Endothelial cell of umbilical vein (primary cell): ENCODE measurements at regions not wholly inside any gene's neighbourhood (a gene's known extent, or its start where the extent isn't known, plus 50 kb on each side); places are given as distances from the start of the nearest gene placed in this dataset.

Experiments used
- EZH2 ChIP-seq: IDR thresholded peaks from 2 replicates; pipeline ENCODE4 v1.6.1; 2012; ENCODE audit warnings: borderline replicate concordance, low read depth, mild to moderate bottlenecking, moderate library complexity, low read length, inconsistent platforms; ENCODE audit not compliant: severe bottlenecking
- FOS ChIP-seq: IDR thresholded peaks from 2 replicates; pipeline ENCODE4 v1.6.1; 2011; ENCODE audit warnings: mild to moderate bottlenecking, low read length, moderate library complexity, borderline replicate concordance; ENCODE audit not compliant: insufficient read depth
- GATA2 ChIP-seq: IDR thresholded peaks from 2 replicates; pipeline ENCODE4 v1.7.0; 2011; ENCODE audit warnings: low read depth, mild to moderate bottlenecking, moderate library complexity, mixed read lengths, low read length; ENCODE audit not compliant: insufficient read length, insufficient read depth
- MYC ChIP-seq: IDR thresholded peaks from one replicate; pipeline ENCODE4 v1.6.1; 2011; ENCODE audit warnings: mild to moderate bottlenecking, low read depth, low read length
- POLR2A ChIP-seq: IDR thresholded peaks from 2 replicates; pipeline ENCODE4 v1.6.1; 2012; ENCODE audit warnings: low read depth, mild to moderate bottlenecking, control low read depth, low read length
- POLR2AphosphoS5 ChIP-seq: IDR thresholded peaks from 2 replicates; pipeline ENCODE4 v1.6.1; 2012; ENCODE audit warnings: low read depth, mild to moderate bottlenecking, control low read depth, low read length, moderate library complexity; ENCODE audit not compliant: insufficient read depth
- TF ChIP-seq, protein P1 (sequence below), 2 donors: IDR thresholded peaks; 1 replicate in 1 of 2; 2 replicates in 1 of 2; pipeline ENCODE4 v1.5.1; 2011; ENCODE audit warnings: low read length in 2 of 2, mild to moderate bottlenecking in 2 of 2, moderate library complexity in 2 of 2, control low read depth in 1 of 2, inconsistent platforms in 1 of 2, low read depth in 1 of 2; ENCODE audit not compliant: insufficient read depth in 1 of 2; ENCODE audit errors: extremely low read depth in 1 of 2
- TF ChIP-seq, protein P2 (sequence below): IDR thresholded peaks from 2 replicates; pipeline ENCODE4 v1.6.1; 2011; ENCODE audit not compliant: insufficient read depth, insufficient read length

DNA sequence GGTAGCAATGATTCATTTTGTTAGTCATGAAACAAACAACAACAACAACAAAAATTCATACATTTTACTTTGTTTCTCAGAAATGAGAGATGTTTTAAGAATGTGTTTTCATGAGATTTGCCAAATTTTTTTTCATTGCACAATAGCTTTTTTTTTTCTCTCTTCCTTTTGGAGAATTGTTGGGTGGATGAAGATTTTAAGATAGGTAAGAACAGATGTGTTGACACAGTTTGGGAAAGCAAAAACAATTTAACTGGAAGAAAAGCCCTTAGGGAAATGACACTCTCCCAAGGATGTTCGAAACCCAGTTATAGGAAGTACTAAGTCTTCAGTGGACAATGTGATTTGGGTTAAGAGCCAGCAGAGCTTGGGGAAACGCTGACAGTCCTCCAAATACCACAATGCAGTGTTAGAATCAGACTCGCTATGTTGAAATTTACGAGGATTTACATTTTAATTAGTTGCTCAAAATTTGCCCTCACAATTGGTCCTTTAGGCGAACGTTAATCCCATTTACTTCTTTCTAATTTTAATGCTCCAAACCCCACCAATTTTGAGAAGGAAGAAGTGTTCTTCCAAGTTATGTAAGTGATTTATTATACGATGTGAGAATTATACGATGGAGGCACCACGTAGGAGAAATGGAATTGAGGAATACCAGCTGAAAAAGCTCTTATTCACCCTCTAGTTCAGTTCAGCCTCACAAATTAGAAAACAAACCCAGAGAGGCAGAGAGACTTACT lies 61.2 kb downstream of the HHEX start:
- TF ChIP-seq EZH2 (no peak), POLR2A (no peak), GATA2 (no peak), POLR2AphosphoS5 (no peak), FOS (no peak), MYC (no peak)
- TF ChIP-seq, protein P1, sequence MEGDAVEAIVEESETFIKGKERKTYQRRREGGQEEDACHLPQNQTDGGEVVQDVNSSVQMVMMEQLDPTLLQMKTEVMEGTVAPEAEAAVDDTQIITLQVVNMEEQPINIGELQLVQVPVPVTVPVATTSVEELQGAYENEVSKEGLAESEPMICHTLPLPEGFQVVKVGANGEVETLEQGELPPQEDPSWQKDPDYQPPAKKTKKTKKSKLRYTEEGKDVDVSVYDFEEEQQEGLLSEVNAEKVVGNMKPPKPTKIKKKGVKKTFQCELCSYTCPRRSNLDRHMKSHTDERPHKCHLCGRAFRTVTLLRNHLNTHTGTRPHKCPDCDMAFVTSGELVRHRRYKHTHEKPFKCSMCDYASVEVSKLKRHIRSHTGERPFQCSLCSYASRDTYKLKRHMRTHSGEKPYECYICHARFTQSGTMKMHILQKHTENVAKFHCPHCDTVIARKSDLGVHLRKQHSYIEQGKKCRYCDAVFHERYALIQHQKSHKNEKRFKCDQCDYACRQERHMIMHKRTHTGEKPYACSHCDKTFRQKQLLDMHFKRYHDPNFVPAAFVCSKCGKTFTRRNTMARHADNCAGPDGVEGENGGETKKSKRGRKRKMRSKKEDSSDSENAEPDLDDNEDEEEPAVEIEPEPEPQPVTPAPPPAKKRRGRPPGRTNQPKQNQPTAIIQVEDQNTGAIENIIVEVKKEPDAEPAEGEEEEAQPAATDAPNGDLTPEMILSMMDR (IDR thresholded peaks at IDR 0.05; ENCODE audit: extremely low read depth in 1 of 2, insufficient read depth in 1 of 2, low read depth in 1 of 2, low read length in 2 of 2), result no peak
- TF ChIP-seq, protein P2, sequence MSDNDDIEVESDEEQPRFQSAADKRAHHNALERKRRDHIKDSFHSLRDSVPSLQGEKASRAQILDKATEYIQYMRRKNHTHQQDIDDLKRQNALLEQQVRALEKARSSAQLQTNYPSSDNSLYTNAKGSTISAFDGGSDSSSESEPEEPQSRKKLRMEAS, result no peak
